SIG-M5 treated with dmso at 0.1 percent for 504 hours (cell line): ENCODE measurements at regions not wholly inside any gene's neighbourhood (a gene's known extent, or its start where the extent isn't known, plus 50 kb on each side); places are given as distances from the start of the nearest gene placed in this dataset.

Experiments used
- DNase-seq: peaks from one replicate; lab custom pipeline; 2025; ENCODE audit not compliant: unreplicated experiment; lab: John Stamatoyannopoulos, UW

DNA sequence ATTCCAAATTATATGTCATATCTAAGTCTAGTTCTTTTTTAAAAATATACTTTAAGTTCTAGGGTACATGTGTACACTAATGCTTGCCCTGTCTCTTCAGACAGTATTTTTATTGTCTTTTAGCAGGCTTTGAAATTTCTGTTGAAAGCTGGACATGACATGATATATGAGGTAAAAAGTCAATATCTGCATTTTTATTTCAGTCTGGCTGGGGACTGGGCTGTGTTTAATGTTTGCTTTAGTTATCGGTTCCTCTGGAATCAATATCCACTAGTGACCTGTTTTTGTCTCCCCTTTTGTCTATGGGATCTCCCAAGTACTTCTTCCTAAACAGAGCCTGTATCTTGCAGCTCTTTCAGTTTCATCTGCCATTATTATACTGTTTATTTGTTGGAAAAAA, 786.2 kb upstream of the GJE1 start:
- DNase-seq = no peak

DNA sequence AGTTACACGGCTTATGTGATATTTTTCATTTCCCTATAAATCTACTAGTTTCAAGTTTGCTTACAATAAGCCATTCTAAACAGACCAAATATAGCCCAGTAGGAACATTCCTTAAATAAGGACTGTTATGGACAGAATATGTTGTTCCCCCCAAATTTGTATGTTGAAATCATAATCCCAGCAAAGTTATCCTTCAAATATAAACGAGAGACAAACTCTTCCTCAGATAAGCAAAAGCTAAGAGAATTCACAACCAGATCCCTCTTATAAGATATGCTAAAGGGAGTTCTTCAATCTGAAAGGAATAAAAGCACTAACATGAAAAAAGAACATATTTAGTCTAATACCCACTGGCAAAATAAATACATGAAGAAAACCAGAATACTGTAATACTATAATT, 795.5 kb upstream of the GJE1 start:
- DNase-seq = no peak

DNA sequence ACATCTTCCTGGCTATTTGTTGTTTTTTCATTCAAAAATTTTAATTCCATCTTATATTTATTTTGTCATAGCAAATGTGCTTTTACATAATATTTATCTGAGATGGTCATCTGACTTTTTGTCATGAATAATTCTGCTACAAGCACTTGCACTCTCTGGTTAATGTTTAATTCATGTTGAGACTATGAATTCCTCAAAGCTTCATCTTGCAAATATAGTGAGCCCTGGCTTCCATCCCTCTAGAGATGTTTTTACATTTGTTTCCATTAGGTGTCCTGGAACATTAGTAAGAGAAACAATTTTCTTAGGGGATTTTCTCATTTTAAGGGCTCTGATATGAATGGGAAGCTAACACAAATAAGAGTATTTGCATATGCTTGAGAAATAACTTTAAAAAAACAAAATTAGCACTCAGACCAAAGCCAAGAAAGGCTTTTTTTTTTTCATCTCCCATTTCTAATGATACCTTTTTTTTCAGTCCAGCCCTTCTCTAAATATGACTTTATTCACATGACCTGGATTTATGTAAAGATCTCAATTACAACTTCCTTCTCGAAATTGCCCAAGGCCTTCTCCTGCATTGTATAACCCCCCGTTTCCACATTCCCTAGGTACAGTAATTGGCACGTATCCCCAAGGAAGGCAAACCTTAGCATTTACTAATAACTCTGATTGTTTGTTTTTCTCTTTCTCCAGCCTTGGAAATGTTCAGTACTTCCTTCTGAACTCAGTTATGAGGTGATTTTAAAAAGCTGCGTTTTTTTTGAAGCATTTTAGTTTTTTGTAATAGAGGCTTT, 797.0 kb upstream of the GJE1 start:
- no peak for DNase-seq

DNA sequence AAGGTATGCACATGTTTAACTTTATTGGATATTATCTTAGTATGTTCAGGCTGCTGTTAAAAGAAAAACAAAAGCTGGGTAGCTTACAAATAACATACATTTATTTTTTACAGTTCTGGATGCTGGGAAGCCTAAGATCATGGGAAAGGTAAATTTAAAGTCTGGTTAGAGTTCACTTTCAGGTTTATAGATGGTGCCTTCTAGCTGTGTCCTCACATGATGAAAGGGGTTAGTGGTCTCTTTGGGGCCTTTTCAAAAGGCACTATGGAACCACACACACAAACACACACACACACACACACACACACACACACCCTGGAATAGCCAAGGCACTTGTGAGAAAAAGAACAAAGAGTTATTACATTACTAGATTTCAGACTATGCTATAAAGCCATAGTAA, 805.8 kb upstream of the GJE1 start:
- no peak for DNase-seq

DNA sequence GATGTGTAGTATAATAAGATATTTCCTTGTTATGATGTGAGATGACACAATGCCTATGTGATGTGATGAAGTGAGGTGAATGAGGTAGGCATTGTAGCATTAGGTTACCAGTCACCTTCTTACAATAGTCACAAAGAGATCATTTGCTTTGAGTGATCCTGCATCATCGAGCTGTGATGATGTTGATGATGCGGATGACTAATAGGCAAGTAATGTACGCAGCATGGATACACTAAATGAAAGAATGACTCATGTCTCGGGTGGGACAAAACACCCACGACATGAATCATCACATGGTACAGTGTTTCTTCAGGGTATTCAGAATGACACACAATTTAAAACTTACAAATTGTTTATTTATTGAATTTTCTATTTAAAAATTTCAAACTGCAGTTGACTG, 806.3 kb upstream of the GJE1 start:
- DNase-seq = peak; percentile 8

DNA sequence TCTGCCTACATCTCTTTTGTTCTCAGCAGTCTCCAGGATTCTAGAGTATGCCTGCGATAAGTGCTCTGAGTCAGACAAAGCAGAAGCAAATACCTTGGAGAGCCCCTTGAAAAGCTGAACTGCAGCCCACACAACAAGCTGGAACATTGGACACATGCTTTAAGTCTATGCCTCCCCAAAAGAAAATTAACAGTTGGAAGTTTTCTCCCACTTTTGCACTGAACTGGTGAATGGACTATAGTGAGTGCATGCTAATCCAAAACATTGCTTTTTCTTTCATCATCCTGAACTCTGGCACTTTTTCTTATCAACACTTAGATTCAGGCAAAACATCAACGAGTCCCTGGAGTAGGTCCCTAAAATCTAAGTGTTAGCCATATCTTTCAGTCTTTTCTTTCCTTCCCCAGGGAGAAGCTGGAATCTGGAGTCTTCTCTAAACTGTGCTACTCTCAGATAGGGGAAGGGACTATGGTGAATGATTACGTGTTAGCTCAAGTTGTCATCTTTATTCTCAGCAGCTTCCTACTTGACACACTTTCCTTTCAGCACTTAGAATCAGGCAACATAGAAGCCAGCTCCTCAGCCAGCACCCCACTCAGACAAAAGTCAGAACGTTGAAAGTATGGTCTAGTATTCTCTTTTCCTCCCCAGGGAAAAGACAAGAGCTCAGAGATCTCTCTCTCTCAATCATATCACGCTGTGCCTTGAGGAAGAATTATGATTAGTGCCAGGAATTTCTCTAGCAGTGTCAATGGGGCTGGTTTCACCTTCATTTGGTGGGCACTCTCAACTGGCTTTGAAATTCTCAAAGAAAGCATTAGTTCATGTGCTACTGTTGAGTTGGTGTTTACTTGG, 811.0 kb upstream of the GJE1 start:
- no peak for DNase-seq

DNA sequence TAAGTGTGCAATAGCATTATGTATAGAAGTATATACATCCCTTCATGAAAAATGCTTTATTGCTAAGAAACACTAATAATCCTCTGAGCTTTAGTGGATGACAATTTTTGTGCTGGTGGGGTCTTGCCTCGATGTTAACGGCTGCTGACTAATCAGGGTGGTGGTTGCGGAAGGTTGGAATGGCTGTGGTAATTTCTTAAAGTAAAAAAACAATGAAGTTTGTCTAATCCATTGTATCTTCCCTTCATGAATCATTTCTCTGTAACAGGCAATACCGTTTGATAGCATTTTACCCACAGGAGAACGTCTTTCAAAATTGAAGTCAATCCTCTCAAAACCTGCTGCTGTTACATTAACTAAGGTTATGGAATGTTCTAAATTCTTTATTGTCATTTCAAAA, 816.5 kb upstream of the GJE1 start:
- no peak for DNase-seq

DNA sequence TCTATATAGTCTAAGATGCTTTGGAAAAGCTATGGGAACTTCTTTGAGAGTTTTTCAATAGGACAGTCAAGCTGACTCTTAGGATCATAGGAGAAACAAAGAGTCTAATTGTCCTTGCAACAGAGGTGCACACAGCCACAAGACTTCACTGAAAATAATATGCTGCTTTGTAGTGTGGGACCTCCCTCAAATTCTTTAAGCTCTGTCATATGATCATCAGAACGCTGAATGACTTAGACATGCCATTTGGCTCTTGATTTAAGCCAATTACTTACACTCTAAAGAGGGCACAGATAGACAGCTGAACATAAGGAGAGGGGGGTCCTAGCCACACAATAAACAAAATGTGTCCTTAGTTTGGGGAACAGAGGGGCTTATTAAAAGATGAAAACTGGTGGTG, 818.7 kb upstream of the GJE1 start:
- no peak for DNase-seq

DNA sequence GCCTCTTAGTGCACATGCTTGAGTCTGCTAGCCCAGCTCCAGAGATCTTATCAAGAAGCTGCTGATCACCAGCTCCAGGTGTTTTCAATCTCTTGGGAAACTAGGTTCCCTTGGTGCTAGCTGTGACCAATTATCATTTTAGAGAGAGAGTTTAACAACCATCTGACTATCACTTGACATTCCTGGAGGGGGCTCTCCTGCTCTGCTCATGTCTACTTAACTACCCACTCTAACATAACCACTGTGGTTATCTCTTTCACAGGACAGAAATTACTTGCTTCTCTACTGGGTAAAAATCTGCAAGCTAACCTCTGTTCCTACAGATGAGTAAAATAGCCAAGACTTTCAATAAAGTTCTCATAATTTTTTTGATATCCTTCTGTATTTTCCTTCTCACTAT, 823.4 kb upstream of the GJE1 start:
- DNase-seq = no peak

DNA sequence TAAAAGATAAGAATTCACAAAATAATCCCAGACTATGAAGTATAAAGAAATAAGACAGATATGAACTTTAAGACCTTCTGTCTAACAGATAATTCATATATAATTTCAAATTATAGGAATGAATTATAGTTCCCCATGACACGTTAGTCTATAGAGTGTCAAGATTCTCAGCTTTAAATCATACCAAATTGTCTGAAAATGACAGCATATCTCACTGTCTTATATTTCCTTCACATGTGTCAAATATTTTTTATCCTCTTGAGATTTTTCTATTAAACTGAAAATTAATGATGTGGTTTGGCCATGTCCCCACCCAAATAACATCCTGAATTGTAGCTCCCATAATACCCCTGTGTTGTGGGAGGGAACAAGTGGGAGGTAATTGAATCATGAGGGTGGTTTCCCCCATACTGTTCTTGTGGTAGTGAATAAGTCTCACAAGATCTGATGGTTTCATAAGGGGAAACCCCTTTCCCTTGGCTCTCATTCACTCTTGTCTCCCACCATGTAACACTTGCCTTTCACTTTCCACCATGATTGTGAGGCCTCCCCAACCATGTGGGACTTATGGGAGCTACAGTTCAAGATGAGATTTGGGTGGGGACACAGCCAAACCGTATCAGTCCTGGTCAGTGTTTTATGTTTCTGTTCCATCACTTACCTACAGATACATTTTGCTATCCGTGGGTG, 825.3 kb upstream of the GJE1 start:
- no peak for DNase-seq

DNA sequence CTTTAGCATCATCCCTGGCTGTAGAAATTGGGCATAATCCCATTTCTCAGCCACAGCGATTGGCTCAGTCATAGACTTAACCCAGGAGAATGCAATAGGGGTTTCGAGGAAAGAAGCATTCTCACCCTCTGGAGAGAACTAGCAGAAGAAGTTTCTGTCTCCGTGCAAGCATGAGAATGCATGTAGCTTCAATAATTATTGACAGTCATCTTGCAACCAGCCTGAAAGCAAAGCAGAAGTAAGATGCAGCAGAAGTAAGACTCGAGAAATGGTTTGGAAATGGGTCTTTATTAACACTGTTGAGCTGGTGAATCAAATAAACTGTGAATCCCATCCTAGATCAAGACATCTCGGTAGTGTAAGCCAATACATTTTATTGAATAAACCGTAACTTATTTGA, 828.8 kb upstream of the GJE1 start:
- no peak for DNase-seq

DNA sequence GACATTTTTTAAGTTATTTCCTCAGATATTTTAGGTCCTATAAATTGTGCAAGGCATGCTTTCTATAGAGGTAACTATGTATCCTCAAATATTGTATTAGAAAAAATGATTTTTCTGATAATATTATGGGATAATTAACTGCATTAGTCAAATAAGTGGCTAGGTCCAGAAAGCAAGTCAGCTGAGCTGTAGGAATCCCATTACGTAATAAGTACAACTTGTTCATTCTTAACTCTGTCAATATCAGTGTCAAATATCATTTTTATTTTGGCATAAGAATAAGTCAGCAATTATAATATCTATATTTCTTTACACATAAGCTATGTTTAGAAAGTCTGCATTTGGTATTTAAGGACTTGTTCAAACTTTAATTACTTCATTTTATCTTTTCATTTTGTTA, 830.9 kb upstream of the GJE1 start:
- DNase-seq = no peak

DNA sequence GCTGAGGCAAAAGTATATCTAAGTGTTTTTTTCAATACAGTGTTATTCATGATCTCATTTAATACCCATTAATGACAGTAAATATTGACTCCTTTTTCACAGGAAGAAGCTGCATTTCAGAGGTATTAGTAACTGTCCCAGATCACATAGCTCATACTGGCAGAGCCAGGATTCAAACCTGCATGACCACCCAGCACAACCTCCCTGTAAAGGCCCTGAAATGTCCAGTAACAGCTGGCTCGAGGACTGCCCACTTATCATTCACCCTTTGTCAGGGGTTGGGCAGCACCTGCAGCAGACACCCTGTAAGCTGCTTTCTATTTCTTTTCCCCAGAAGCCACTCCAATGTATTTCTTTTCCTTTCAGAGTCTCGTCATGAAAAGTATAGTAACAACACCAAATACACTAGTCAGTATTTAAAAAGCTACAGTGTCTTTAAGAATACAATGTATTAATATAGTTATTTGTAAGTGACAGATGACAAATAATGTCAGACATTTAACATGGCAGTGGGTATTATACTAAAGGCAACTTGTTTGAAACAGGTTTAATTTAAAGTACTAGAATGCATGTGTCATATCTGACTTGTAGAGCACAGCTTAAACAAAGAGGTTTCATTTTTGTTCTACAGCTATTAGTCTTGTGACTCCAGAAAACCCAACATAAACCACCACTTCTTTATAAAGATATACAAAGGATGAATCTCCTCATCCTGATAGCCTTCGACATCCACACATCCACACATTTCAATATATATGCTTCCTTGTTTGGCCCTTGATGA, 841.6 kb upstream of the GJE1 start:
- no peak for DNase-seq

DNA sequence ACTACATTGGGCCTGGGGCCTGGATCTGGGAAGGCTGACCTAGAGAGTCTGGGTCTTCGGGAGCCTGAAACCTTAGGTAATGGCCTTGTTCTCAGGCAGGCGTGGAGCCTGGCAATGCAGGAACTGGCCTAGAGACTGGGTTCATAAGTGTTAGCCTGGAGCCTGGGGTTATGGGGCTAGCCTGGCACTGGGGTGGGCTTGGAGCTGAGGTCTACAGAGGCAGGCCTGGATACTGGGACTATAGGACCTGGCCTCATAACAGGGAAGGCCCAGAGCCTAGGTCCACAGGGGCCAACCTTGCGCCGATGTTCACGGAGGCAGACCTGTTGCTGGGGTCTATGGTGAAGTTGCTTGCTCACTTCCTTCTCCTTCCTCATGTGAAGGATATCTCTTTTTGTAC, 843.8 kb upstream of the GJE1 start:
- no peak for DNase-seq

DNA sequence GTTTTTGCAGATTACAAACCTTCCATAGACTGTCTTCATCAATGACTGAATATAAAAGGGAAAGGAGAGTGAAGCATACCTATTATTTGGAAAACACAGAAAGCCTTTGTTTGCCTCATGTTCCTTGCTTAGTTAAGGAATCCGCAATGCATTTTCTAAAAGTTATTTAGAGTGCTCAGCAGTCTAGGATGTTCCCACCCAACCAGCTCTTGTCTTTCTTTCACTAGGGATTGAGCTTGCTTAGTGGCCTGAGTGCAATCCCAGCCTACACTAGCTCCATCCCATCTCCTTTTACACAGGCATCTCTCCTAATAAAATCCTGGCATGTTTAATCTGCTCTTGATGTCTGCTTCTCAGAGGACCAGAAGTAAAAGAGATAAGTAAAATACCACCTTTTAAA, 850.5 kb upstream of the GJE1 start:
- no peak for DNase-seq

DNA sequence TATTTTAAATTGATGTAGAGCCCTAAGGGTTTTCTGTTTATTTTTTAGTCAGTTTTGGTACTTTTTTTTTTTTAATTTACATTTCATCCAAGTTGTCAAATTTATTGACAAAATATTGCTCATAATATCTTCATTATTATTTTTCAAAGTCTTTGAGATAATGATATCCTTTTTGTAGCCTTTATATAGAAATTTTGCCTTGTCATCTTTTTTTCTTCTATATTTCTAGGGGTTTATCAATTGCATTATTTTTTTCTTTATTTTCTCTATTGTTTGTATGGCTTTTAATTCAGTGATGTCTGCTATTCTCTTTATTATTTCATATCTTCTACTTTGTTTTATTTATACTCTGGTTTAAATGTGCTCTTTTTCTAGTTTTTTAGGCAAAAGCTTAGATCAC, 863.0 kb upstream of the GJE1 start:
- no peak for DNase-seq

DNA sequence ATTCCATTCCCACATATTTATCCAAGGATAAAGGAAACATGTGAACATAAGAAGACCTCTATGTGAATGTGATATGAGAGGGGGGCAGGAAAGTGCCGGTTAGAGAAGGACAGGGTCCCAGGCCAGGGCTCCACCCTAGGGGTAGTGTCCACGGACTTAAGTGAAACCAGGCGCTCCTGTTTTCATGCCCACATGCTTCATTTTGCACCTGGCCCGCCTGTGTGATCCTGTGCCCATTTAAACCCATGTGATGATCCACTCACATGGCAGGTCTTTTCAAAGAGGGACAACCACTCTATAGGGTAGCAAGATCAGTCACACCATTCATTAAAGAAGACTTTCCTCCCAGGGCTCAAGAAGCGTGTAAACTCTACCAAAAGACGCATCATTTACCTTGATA, 865.3 kb upstream of the GJE1 start:
- no peak for DNase-seq

DNA sequence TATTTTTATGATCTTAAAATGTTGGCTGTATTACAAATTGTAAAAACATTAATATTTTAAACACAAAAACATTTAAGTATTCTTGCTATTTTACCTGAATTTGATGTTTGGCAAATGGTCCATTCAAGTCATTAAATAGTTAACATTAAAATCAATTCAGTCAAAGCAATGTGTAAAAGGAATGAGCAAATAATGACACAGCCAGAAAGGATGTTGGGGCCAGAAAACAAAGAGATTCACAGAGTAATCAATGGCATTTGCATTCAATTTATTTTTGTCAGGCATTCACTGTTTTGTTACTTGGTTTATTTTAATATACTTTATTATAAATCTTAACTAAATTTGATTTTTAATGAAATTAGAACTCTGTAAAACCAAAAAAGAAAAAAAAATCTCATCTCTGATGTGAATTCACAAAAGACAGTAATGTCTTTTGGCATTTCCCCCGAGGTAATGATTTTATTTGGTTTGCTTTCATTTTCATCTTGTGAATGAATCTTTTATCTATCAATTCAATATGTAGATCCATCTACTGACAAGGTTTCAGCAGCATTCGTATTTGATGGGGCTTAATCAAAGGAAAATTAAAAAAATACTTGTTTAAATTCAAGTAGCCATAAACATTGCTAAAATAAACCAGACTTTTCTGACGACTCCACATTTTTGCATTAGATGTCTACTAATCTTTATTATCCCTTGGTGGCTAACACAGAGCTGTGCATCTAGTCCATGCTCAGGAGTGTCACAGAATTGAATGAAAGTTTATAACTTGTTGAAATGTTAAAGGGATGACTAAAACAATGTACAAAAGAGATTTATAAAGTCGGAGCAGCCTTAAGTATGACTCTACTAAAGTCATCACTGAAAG, 866.7 kb upstream of the GJE1 start:
- DNase-seq = no peak

DNA sequence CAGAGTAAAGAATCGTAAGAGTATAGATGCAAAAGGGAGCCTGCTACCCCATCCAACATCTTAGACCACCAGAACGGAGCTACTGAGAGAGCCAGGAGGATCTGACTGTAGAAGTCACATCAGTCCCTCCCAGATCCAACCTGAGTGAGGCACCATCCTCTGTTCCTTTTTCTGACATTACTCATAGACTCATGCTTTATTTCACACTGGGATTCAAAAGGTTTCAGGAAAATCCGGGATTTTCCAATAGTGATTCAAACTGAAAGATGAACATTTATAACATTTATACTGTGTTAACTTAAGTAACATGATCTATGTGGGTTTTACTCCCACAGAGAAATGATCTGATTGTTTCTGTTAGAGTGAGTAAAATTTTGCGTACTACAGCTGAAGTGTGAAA, 868.6 kb upstream of the GJE1 start:
- DNase-seq = no peak

DNA sequence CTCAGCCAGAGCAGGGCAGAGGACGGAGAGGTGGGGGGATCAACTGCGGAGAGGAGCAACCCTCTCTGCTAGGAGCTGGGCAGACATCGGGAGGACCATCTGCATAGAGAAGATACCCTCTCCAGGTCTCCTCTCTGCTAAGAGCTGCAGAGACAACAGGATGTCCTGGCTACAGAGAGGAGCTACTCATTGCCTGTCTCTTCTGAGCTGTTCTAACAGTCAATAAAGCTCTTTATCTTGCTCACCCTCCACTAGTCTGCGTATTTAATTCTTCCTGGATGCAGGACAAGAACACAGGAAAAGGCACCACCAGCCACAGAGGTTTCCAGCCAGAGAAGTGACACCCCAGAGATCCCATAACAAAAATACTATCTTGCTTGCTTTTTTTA, 871.1 kb upstream of the GJE1 start:
- DNase-seq = no peak
